LNCaP clone FGC (cell line): ENCODE measurements at regions not wholly inside any gene's neighbourhood (a gene's known extent, or its start where the extent isn't known, plus 50 kb on each side); places are given as distances from the start of the nearest gene placed in this dataset.

Experiments
- DNase-seq: peaks from one replicate; pipeline ENCODE4 v3.0.0-alpha.2; 2011; ENCODE audit warnings: low read depth
- H3K4me3 ChIP-seq: 2 replicates; pipeline ENCODE4 v1.5.1; 2011; ENCODE audit warnings: mild to moderate bottlenecking, low read depth, low read length, control low read depth
- CTCF ChIP-seq: IDR thresholded peaks from 2 replicates; pipeline ENCODE4 v1.5.1; 2012; ENCODE audit warnings: mild to moderate bottlenecking; ENCODE audit not compliant: control insufficient read depth, insufficient read depth; ENCODE audit errors: extremely low read depth

GRCh38 chr12:125376422-125376821 is 311.2 kb downstream of the AACS start:
- no peak for DNase-seq
- TF ChIP-seq CTCF = no peak

GRCh38 chr12:125377093-125377492 is 311.9 kb downstream of the AACS start:
- no peak overlapping the region for H3K4me3 ChIP-seq
- DNase-seq = no peak
- no peak for TF ChIP-seq CTCF

More at GRCh38 chr12:125376422-125376821, 311.2 kb downstream of the AACS start:
- H3K4me3 ChIP-seq = no peak overlapping the region

- no peak overlapping the region for H3K4me3 ChIP-seq
- no peak for TF ChIP-seq CTCF
- no peak for DNase-seq
Measured at GRCh38 chr12:125381373-125381772, 316.1 kb downstream of the AACS start.

- no peak for TF ChIP-seq CTCF
- H3K4me3 ChIP-seq = no peak overlapping the region
- DNase-seq = no peak
Measured at GRCh38 chr12:125382926-125383325, 317.7 kb downstream of the AACS start.

- no peak overlapping the region for H3K4me3 ChIP-seq
- TF ChIP-seq CTCF = no peak
- DNase-seq = no peak
Measured at GRCh38 chr12:125386652-125387051, 321.4 kb downstream of the AACS start.

- DNase-seq = no peak
- no peak overlapping the region for H3K4me3 ChIP-seq
- TF ChIP-seq CTCF = no peak
Measured at GRCh38 chr12:125387206-125387605, 322.0 kb downstream of the AACS start.

- TF ChIP-seq CTCF = no peak
- no peak for DNase-seq
- no peak overlapping the region for H3K4me3 ChIP-seq
Measured at GRCh38 chr12:125389061-125389697, 323.9 kb downstream of the AACS start.
